ENCODE measurements at regions not wholly inside any gene's neighbourhood (a gene's known extent, or its start where the extent isn't known, plus 50 kb on each side); places are given as distances from the start of the nearest gene placed in this dataset.

GRCh38 chr20:57086066-57086465, 180.4 kb downstream of the BMP7 start:
- H3K36me3 ChIP-seq (ENCODE audit: control insufficient read depth, insufficient read depth, low read length): no peaks in the 10 kb centered on the region
- no peak overlapping the region for H3K4me3 ChIP-seq (replicated peaks; ENCODE audit: low read depth, low read length)
- no peak for DNase-seq (ENCODE audit: extremely low read depth, insufficient read length)
- peaks cover 2% of the 10 kb centered on the region; the same call in 1 of the 2 replicates for H3K27me3 ChIP-seq (replicated peaks; ENCODE audit: control insufficient read depth, insufficient read depth, low read length)
- TF ChIP-seq CTCF (IDR thresholded peaks at IDR 0.05; ENCODE audit: insufficient read depth, low read length, poor library complexity, severe bottlenecking): no peak

- H3K27me3 ChIP-seq (replicated peaks; ENCODE audit: control insufficient read depth, insufficient read depth, low read length): peaks cover 2% of the 10 kb centered on the region; the same call in 1 of the 2 replicates
- no peak overlapping the region for H3K4me3 ChIP-seq (replicated peaks; ENCODE audit: low read depth, low read length)
- TF ChIP-seq CTCF (IDR thresholded peaks at IDR 0.05; ENCODE audit: insufficient read depth, low read length, poor library complexity, severe bottlenecking): no peak
- DNase-seq (ENCODE audit: extremely low read depth, insufficient read length): no peak
- no peaks in the 10 kb centered on the region for H3K36me3 ChIP-seq (ENCODE audit: control insufficient read depth, insufficient read depth, low read length)
These were observed 179.3 kb downstream of the BMP7 start for GRCh38 chr20:57087102-57087501.

GRCh38 chr20:57087705-57088104, 178.7 kb downstream of the BMP7 start:
- H3K4me3 ChIP-seq (replicated peaks; ENCODE audit: low read depth, low read length): no peak overlapping the region
- peaks cover 2% of the 10 kb centered on the region; the same call in 1 of the 2 replicates for H3K27me3 ChIP-seq (replicated peaks; ENCODE audit: control insufficient read depth, insufficient read depth, low read length)
- no peaks in the 10 kb centered on the region for H3K36me3 ChIP-seq (ENCODE audit: control insufficient read depth, insufficient read depth, low read length)
- TF ChIP-seq CTCF (IDR thresholded peaks at IDR 0.05; ENCODE audit: insufficient read depth, low read length, poor library complexity, severe bottlenecking): no peak
- no peak for DNase-seq (ENCODE audit: extremely low read depth, insufficient read length)

GRCh38 chr20:57088436-57088835, 178.0 kb downstream of the BMP7 start:
- H3K36me3 ChIP-seq (ENCODE audit: control insufficient read depth, insufficient read depth, low read length): no peaks in the 10 kb centered on the region
- no peak for DNase-seq (ENCODE audit: extremely low read depth, insufficient read length)
- H3K27me3 ChIP-seq (replicated peaks; ENCODE audit: control insufficient read depth, insufficient read depth, low read length): peaks cover 2% of the 10 kb centered on the region; the same call in 1 of the 2 replicates
- H3K4me3 ChIP-seq (replicated peaks; ENCODE audit: low read depth, low read length): no peak overlapping the region
- no peak for TF ChIP-seq CTCF (IDR thresholded peaks at IDR 0.05; ENCODE audit: insufficient read depth, low read length, poor library complexity, severe bottlenecking)

GRCh38 chr20:57089699-57090144, 176.7 kb downstream of the BMP7 start:
- Histone ChIP-seq H3K27me3 (replicated peaks; ENCODE audit: control insufficient read depth, insufficient read depth, low read length) (peaks cover 2% of the 10 kb centered on the region; the same call in 1 of the 2 replicates), H3K36me3 (ENCODE audit: control insufficient read depth, insufficient read depth, low read length) (no peaks in the 10 kb centered on the region), H3K4me3 (replicated peaks; ENCODE audit: low read depth, low read length) (no peak overlapping the region)
- peak; percentile 61 for DNase-seq (ENCODE audit: extremely low read depth, insufficient read length)
- peak; percentile 97 for TF ChIP-seq CTCF (IDR thresholded peaks at IDR 0.05; ENCODE audit: insufficient read depth, low read length, poor library complexity, severe bottlenecking)

All from GM06990 (cell line).